GM19025 (cell line): ENCODE measurements at regions not wholly inside any gene's neighbourhood (a gene's known extent, or its start where the extent isn't known, plus 50 kb on each side); places are given as distances from the start of the nearest gene placed in this dataset.
"Not testable (repeated sequence)": the region's sequence is repeated elsewhere in the genome, so short reads cannot be mapped to it uniquely, and the experiment has no call there.

Experiments used
- ATAC-seq: cut with Tn5 transposase; IDR thresholded peaks from one replicate; pipeline ENCODE4 v1.9.1; 2021; ENCODE audit warnings: mild to moderate bottlenecking, low read depth, moderate library complexity; ENCODE audit not compliant: unreplicated experiment

GRCh38 chr12:115815924-115816323 is 461.6 kb downstream of the MED13L start:
- ATAC-seq: no peak

DNA sequence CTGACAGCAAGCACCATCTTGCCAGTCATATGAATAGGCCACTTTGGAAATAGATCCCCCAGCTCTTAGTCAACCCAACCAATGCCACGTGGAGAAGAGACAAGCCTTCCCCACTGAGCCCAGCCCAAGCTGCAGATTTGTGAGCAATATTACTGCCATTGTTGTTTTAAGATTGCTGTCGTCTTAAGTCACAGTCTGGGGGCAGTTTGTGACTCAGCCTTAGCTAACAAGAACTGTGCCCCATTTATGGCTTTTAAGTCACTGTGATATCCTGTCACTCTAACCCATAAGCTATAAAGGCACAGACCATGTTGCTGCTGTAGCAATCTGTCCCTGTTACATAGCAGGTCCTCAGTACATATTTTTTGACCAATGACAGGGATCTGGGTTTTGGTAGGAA is 464.2 kb downstream of the MED13L start:
- ATAC-seq: no peak

DNA sequence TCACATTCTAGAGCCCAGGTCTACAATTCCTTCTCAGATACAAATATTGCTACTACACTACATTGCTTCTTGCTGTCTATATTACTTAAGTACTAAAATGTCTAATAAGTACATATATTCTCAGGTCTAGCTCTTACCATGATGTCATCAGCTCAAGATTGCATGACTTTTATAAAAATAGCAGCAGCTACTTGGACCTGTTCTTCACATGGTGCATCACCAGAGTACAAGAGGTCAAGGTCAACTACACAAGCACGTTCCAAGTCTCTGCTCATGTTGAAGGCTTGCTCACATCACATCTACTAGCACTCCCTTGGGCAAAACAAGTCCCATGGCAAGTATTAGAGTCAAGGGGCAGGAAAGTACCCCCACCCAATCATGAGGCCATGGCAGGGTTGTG is 465.6 kb downstream of the MED13L start:
- no peak for ATAC-seq

GRCh38 chr12:115811045-115811444 is 466.4 kb downstream of the MED13L start:
- no peak for ATAC-seq

- no peak for ATAC-seq
Measured at GRCh38 chr12:115810122-115810901, 467.2 kb downstream of the MED13L start.

- ATAC-seq: no peak
Measured at GRCh38 chr12:115806000-115806399, 471.5 kb downstream of the MED13L start.

DNA sequence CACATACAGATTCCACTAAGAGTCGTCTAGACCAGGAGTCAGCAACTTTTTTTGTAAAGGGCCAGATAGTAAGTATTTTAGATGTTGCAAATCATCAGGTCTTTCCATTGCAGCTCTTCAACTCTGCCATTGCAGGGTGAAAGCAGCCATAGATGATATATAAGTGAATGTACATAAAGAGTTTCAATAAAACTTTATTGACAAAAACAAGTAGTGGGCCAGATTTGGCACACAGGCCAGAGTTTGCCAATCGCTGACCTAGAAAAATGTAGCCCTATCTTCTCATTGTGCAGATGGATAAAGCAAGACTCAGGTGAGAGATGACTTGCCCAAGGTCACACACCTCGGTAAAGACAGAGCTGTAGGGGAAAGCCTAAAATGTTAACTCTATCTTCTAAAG is 474.7 kb downstream of the MED13L start:
- ATAC-seq: no peak

DNA sequence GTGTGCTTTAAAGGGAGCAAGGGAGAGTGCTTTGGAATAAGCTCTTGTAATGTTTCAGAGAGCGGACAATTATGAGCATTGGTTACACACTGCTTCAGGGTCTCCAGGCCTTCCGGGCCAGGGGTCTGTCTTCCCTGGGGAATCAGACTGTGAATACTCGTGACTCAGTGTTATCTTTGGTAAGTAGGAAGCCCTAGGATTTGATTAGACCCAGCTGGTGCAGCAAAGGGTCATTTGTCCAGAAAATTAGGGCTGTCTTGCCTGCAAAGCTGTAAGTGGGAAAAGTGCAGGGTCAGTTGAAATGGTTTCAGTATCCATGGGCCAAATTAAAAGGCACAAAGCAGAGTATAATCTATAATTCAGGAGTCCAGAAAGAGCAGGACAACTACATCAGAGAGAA is 475.6 kb downstream of the MED13L start:
- no peak for ATAC-seq

- ATAC-seq: no peak
Measured at GRCh38 chr12:115799610-115800009, 477.9 kb downstream of the MED13L start.

- no peak for ATAC-seq
Measured at GRCh38 chr12:115798309-115798917, 479.1 kb downstream of the MED13L start.

- no peak for ATAC-seq
Measured at GRCh38 chr12:115794659-115795081, 482.8 kb downstream of the MED13L start.

GRCh38 chr12:115791331-115791730 is 486.2 kb downstream of the MED13L start:
- ATAC-seq: no peak

- no peak for ATAC-seq
Measured at GRCh38 chr12:115790526-115790925, 487.0 kb downstream of the MED13L start.

- ATAC-seq: not testable (repeated sequence)
Measured at GRCh38 chr12:115786490-115786889, 491.0 kb downstream of the MED13L start.

DNA sequence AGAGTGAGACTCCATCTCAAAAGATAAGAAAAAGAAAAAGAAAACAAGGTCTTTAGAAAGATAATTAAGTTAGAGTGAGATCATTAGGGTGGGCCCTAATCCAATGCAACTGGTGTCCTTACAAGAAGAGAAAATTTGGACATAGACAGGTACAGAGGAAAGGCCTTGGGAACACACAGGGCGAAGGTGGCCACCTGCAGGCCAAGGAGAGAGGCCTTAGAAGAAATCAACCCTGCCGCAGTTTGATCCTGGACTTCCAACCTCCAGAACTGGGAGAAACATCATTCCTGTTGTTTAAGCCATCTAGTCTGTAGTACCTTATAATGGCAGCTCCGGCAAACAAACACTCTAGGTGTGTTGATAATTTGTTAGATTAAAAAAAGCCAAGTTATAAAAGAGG is 491.9 kb downstream of the MED13L start:
- no peak for ATAC-seq

GRCh38 chr12:115776399-115776798 is 501.1 kb downstream of the MED13L start:
- no peak for ATAC-seq

GRCh38 chr12:115774148-115774895 is 503.2 kb downstream of the MED13L start:
- ATAC-seq: no peak

DNA sequence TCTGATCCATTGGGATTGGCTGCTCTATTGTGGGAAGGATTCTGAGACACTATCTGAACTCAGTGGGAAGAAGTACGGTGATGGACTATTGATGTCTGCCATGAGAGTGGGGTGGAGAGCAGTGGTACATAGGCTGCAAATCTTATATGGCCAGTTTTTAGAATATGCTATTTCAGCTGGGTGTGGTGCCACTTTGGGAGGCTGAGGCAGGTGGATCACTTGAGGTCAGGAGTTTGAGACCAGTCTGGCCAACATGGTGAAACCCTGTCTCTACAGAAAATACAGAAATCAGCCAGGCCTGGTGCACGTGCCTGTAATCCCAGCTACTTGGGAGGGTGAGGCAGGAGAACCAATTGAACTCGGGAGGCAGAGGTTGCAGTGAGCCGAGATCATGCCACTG is 505.9 kb downstream of the MED13L start:
- no peak for ATAC-seq

DNA sequence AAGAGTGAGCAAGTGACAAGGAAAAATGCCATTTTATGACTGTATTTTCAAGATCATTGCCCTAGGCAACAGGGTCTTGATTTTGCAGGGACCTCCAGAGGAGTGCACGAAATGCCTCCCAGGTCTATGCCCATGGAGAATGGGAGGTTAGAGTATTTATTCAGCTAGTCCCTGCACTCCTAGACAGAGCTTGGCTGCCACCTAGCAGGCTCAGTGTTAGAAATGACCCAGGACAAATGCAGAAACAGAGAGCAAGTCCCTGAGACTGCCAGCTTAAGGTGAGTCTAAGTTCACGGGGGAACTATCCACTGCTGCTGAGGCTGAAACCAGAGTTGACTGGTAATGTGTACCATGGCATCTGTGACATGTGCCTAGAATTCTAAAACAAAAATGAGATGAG is 506.4 kb downstream of the MED13L start:
- ATAC-seq: no peak

DNA sequence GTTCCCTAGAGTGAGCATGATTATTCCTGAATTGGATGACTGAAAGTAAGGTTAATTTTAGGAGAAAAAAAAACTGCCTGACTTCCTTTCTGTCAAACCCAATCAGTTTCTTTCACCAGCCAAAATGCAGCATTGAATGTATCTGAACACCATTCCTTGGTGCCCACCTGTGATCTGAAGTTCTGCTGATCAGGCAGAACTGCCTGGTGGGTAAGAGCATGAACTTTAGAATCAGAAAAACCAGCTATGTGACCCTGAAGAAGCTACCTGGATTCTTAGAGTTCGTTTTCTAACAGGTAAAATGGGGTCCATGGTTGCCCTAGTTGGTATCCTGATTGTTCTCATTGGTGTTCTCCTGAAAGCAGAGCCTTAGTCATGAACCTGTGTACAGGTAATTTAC is 506.9 kb downstream of the MED13L start:
- ATAC-seq: no peak

DNA sequence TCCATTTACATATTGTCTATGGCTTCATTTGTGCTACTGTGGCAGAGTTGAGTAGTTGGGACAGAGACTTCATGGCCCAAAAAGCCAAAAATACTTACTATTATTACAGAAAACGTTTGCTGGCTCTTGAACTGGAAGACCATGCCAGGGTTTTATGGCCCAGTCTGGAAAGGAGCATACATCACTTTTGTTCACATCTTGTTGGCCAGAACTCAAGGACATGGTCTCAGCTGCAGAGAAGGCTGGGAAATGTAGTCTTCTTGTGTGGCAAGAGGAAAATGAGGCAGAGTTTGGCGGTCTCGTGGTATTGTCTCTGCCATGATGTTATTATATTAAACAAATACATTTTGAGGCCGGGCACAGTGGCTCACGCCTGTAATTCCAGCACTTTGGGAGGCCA is 509.6 kb downstream of the MED13L start:
- ATAC-seq: no peak
